DND-41 (cell line): ENCODE measurements at regions not wholly inside any gene's neighbourhood (a gene's known extent, or its start where the extent isn't known, plus 50 kb on each side); places are given as distances from the start of the nearest gene placed in this dataset.

Source experiments
- EZH2 ChIP-seq: IDR thresholded peaks from 3 replicates; pipeline ENCODE4 v1.6.1; 2012; ENCODE audit warnings: borderline replicate concordance, low read depth, mild to moderate bottlenecking, moderate library complexity, low read length, inconsistent platforms; ENCODE audit not compliant: severe bottlenecking
- TF ChIP-seq, protein P1 (sequence below): IDR thresholded peaks from 2 replicates; pipeline ENCODE4 v1.5.1; 2012; ENCODE audit warnings: borderline replicate concordance, low read length, moderate library complexity, mild to moderate bottlenecking; ENCODE audit not compliant: poor library complexity, severe bottlenecking; ENCODE audit errors: extremely low read depth

- TF ChIP-seq, protein P1, sequence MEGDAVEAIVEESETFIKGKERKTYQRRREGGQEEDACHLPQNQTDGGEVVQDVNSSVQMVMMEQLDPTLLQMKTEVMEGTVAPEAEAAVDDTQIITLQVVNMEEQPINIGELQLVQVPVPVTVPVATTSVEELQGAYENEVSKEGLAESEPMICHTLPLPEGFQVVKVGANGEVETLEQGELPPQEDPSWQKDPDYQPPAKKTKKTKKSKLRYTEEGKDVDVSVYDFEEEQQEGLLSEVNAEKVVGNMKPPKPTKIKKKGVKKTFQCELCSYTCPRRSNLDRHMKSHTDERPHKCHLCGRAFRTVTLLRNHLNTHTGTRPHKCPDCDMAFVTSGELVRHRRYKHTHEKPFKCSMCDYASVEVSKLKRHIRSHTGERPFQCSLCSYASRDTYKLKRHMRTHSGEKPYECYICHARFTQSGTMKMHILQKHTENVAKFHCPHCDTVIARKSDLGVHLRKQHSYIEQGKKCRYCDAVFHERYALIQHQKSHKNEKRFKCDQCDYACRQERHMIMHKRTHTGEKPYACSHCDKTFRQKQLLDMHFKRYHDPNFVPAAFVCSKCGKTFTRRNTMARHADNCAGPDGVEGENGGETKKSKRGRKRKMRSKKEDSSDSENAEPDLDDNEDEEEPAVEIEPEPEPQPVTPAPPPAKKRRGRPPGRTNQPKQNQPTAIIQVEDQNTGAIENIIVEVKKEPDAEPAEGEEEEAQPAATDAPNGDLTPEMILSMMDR: no peak
- TF ChIP-seq EZH2: no peak
These were observed 1131.0 kb upstream of the GOT2 start for GRCh38 chr16:59864981-59865666.
